ENCODE measurements at regions not wholly inside any gene's neighbourhood (a gene's known extent, or its start where the extent isn't known, plus 50 kb on each side); places are given as distances from the start of the nearest gene placed in this dataset.

GRCh38 chr10:65838811-65839210, 1087.0 kb upstream of the LRRTM3 start:
- H3K27ac Mint-ChIP-seq = no peak overlapping the region
- H3K4me1 Mint-ChIP-seq = no peaks in the 10 kb centered on the region
- no peaks in the 10 kb centered on the region for H3K27me3 Mint-ChIP-seq (ENCODE audit: insufficient read depth)
- TF ChIP-seq, protein P1, sequence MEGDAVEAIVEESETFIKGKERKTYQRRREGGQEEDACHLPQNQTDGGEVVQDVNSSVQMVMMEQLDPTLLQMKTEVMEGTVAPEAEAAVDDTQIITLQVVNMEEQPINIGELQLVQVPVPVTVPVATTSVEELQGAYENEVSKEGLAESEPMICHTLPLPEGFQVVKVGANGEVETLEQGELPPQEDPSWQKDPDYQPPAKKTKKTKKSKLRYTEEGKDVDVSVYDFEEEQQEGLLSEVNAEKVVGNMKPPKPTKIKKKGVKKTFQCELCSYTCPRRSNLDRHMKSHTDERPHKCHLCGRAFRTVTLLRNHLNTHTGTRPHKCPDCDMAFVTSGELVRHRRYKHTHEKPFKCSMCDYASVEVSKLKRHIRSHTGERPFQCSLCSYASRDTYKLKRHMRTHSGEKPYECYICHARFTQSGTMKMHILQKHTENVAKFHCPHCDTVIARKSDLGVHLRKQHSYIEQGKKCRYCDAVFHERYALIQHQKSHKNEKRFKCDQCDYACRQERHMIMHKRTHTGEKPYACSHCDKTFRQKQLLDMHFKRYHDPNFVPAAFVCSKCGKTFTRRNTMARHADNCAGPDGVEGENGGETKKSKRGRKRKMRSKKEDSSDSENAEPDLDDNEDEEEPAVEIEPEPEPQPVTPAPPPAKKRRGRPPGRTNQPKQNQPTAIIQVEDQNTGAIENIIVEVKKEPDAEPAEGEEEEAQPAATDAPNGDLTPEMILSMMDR (conservative IDR thresholded peaks at IDR 0.05) = no peak
- Histone ChIP-seq H3K27ac (ENCODE audit: low read depth, low read length) (no peak overlapping the region), H3K36me3 (ENCODE audit: control insufficient read depth, insufficient read depth, low read length) (no peaks in the 10 kb centered on the region), H3K9ac (ENCODE audit: extremely low read depth, low read length, poor library complexity, severe bottlenecking) (no peak overlapping the region), H3K9me3 (ENCODE audit: control insufficient read depth, low read length) (no peaks in the 10 kb centered on the region), H3K27me3 (ENCODE audit: control insufficient read depth, insufficient read depth, low read length, poor library complexity, severe bottlenecking) (no peaks in the 10 kb centered on the region), H3K4me1 (ENCODE audit: control insufficient read depth, insufficient read depth, low read length) (no peaks in the 10 kb centered on the region), H3K4me3 (ENCODE audit: low read length) (no peak overlapping the region)
- no peak for DNase-seq
- H3K4me3 Mint-ChIP-seq = no peak overlapping the region
- no peaks in the 10 kb centered on the region for H3K36me3 Mint-ChIP-seq (ENCODE audit: low read depth)
- no peaks in the 10 kb centered on the region for H3K9me3 Mint-ChIP-seq

DNA sequence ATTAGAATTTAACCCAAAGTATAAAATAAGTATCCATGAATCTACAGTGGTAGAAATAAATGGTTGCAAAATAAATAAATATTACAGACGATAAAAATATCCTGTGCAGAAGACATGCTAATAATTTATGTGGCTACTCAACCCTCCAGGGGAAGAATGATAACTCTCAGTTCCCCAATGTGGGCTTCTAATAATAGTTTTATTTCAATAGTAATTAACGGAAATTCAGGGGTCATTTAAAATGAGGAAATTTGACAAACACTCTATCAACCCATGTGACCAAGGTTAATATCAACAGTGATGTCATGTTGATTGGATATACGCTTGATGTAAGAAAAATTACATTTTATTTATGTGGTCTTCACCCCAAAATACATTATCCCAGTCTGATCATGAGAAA, 1082.6 kb upstream of the LRRTM3 start:
- H3K9me3 ChIP-seq (ENCODE audit: control insufficient read depth, low read length) = no peaks in the 10 kb centered on the region
- no peaks in the 10 kb centered on the region for H3K4me1 ChIP-seq (ENCODE audit: control insufficient read depth, insufficient read depth, low read length)
- H3K27me3 Mint-ChIP-seq (ENCODE audit: insufficient read depth) = no peaks in the 10 kb centered on the region

GRCh38 chr10:65845916-65846315, 1079.9 kb upstream of the LRRTM3 start:
- Mint-ChIP-seq H3K4me1 (no peaks in the 10 kb centered on the region), H3K36me3 (ENCODE audit: low read depth) (no peaks in the 10 kb centered on the region), H3K27me3 (ENCODE audit: insufficient read depth) (no peaks in the 10 kb centered on the region), H3K27ac (no peak overlapping the region), H3K4me3 (no peak overlapping the region), H3K9me3 (no peaks in the 10 kb centered on the region)
- Histone ChIP-seq H3K27me3 (ENCODE audit: control insufficient read depth, insufficient read depth, low read length, poor library complexity, severe bottlenecking) (no peaks in the 10 kb centered on the region), H3K9me3 (ENCODE audit: control insufficient read depth, low read length) (no peaks in the 10 kb centered on the region), H3K4me1 (ENCODE audit: control insufficient read depth, insufficient read depth, low read length) (no peaks in the 10 kb centered on the region), H3K9ac (ENCODE audit: extremely low read depth, low read length, poor library complexity, severe bottlenecking) (no peak overlapping the region), H3K27ac (ENCODE audit: low read depth, low read length) (no peak overlapping the region), H3K4me3 (ENCODE audit: low read length) (no peak overlapping the region), H3K36me3 (ENCODE audit: control insufficient read depth, insufficient read depth, low read length) (no peaks in the 10 kb centered on the region)
- TF ChIP-seq, protein P1 (conservative IDR thresholded peaks at IDR 0.05) = no peak
- DNase-seq = no peak

More for the DNA sequence above, 1082.6 kb upstream of the LRRTM3 start:
- Mint-ChIP-seq H3K27ac (no peak overlapping the region), H3K4me3 (no peak overlapping the region), H3K4me1 (no peaks in the 10 kb centered on the region), H3K9me3 (no peaks in the 10 kb centered on the region), H3K36me3 (ENCODE audit: low read depth) (no peaks in the 10 kb centered on the region)
- no peak overlapping the region for H3K9ac ChIP-seq (ENCODE audit: extremely low read depth, low read length, poor library complexity, severe bottlenecking)
- H3K36me3 ChIP-seq (ENCODE audit: control insufficient read depth, insufficient read depth, low read length) = no peaks in the 10 kb centered on the region
- no peak overlapping the region for H3K27ac ChIP-seq (ENCODE audit: low read depth, low read length)
- TF ChIP-seq, protein P1 (conservative IDR thresholded peaks at IDR 0.05) = no peak
- no peaks in the 10 kb centered on the region for H3K27me3 ChIP-seq (ENCODE audit: control insufficient read depth, insufficient read depth, low read length, poor library complexity, severe bottlenecking)
- DNase-seq = no peak
- 100% methylated on average over 2 of the region's 3 CpGs; no CpG with 5 or more reads in 1 of the 2 experiments for WGBS, 2 experiments (ENCODE audit: insufficient coverage in 1 of 2, insufficient read length in 1 of 2)
- H3K4me3 ChIP-seq (ENCODE audit: low read length) = no peak overlapping the region
